ENCODE measurements at regions not wholly inside any gene's neighbourhood (a gene's known extent, or its start where the extent isn't known, plus 50 kb on each side); places are given as distances from the start of the nearest gene placed in this dataset.

- no peak for TF ChIP-seq ESRRA (CRISPR knock-in tag; IDR thresholded peaks at IDR 0.05; ENCODE audit: low read depth)
- TF ChIP-seq RAD51 (IDR thresholded peaks at IDR 0.05; ENCODE audit: borderline replicate concordance), result no peak
- no peak for TF ChIP-seq ZNF274 (CRISPR knock-in tag; IDR thresholded peaks at IDR 0.05)
- no peak for TF ChIP-seq TAF1 (CRISPR knock-in tag; IDR thresholded peaks at IDR 0.05)
- no peak for TF ChIP-seq ZUFSP (CRISPR knock-in tag; IDR thresholded peaks at IDR 0.05; ENCODE audit: borderline replicate concordance)
- no peak for TF ChIP-seq NRL (CRISPR knock-in tag; IDR thresholded peaks at IDR 0.05; ENCODE audit: borderline replicate concordance)
- TF ChIP-seq ZFYVE20 (CRISPR knock-in tag; IDR thresholded peaks at IDR 0.05; ENCODE audit: borderline replicate concordance, low read depth), result no peak
These were observed 581.7 kb downstream of the CSNK1G3 start for GRCh38 chr5:124093658-124094057.
